ENCODE measurements at regions not wholly inside any gene's neighbourhood (a gene's known extent, or its start where the extent isn't known, plus 50 kb on each side); places are given as distances from the start of the nearest gene placed in this dataset.

DNA sequence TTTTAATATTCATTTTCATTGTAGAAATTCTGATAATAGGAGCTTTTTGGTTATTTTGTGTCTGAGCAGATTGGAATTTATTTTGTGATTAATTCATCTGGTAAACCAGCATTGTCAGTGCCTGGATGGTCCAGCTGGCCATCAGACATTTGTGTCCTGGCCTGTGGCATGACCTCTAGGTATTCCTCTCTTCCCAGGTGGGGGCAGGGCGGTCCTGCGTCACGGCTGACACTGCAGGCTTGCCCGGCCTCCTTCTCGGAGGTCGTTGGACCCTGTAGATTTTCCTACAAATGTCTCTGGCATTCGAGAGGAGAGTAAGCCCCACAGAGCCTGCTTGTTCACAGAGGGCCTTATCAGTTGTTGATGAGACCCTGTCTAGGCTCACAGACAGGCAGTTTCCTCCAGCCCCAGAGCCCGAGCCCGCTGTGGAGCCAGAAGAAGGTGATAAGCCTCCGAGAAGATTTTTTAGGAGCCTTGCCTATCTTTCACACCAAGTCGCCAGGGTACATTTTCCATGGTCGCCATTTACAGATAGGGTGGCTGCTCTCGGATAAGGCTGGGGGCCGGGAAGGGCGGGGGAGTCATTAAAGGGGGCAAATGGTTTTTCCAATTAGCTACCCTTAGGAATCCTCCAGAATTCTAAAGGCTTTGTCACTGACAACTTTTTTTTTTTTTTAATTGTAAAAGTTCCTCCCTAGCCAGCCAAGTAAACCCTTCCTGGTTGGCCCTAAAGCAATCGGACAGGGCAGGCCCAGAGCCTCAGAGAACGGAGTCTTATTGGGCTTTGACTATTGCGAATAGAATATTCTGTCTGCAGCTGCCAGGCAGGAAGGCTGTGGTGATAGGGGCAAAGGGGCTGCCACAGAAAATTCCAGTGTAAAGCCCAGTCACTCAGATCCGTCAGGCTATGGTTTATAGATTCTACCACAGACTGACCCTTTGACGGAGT, 78.1 kb upstream of the TBX20 start:
- TF ChIP-seq YY1 (IDR thresholded peaks at IDR 0.05; ENCODE audit: insufficient read depth, insufficient read length) (no peak), SUZ12 (IDR thresholded peaks at IDR 0.05; ENCODE audit: extremely low read depth, insufficient read depth, insufficient read length) (no peak), ZNF274 (IDR thresholded peaks at IDR 0.05; ENCODE audit: low read depth, low read length) (no peak)

All from NT2/D1 (cell line).